ENCODE measurements at regions not wholly inside any gene's neighbourhood (a gene's known extent, or its start where the extent isn't known, plus 50 kb on each side); places are given as distances from the start of the nearest gene placed in this dataset.
"Not testable (repeated sequence)": the region's sequence is repeated elsewhere in the genome, so short reads cannot be mapped to it uniquely, and the experiment has no call there.

DNA sequence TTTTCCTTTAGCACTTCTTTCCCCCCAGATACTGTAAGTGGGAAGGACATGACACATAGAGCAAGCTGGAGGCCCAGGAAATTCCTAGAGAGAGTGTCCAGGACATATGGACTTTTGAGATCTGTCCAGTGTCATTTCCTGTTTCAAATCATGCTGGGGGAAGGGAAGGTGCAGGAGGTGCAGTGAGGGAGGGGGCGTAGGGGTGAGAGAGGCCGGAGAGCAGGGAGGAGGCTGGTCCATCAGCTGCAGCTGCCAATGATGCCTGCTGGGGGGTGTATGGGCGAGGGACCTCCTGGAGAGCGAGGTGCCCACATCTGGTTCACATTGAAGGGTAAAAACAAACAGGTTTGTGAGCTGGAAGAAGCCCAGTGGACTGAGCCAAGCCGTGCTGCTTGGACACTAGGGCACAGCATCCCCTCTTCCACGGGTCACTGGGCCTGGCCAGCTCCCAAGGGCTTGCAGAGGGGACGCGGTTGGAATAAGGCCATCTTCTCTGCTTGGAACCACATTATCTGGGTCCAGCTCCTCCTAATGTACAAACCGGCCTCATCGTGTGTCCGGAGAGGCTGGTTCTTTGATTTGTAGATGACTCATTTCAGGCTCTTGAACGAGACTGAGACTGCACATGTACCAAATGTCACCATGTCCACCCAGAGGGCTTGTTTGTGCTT, 70.4 kb upstream of the SMURF2 start:
- H3K9ac ChIP-seq (ENCODE audit: low read length in 5 of 5), result no peak overlapping the region
- peak overlapping the region in 1 of 5 donors; percentile 7 for H3K4me3 ChIP-seq (ENCODE audit: low read depth in 1 of 5, low read length in 5 of 5)
- H3K27me3 ChIP-seq (ENCODE audit: control insufficient read depth in 5 of 5, insufficient read depth in 4 of 5, low read length in 5 of 5), result no peaks in the 10 kb centered on the region
- no peaks in the 10 kb centered on the region for H3K36me3 ChIP-seq (ENCODE audit: control insufficient read depth in 5 of 5, insufficient read depth in 5 of 5, low read length in 5 of 5)
- H3K4me1 ChIP-seq (ENCODE audit: control insufficient read depth in 5 of 5, insufficient read depth in 5 of 5, low read length in 5 of 5), result peaks cover 4 to 18% (median 12%) of the 10 kb centered on the region in 5 donors
- H3K9me3 ChIP-seq (ENCODE audit: control insufficient read depth in 5 of 5, low read length in 5 of 5), result no peaks in the 10 kb centered on the region
- no peak overlapping the region for H3K27ac ChIP-seq (ENCODE audit: low read depth, low read length)

DNA sequence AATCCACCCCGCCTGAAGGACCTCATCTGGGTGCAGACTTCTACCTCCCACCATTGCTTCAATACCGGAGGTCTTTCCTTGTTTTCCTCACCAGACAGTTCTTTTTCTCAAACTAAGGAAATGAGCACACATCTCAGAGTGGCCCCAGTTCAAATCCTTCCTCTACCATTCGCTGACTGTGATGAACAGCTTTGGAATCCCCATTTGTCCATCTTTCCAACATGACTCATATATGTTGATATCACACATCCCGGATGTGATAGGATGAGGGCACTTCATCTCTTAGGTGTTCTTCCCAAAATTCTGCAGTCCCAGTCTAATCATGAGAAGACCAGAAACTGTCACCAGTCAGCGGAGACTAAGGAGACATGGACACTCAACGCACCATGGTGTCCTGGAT, 67.9 kb upstream of the SMURF2 start:
- H3K36me3 ChIP-seq (ENCODE audit: control insufficient read depth in 5 of 5, insufficient read depth in 5 of 5, low read length in 5 of 5); H3K27me3 ChIP-seq (ENCODE audit: control insufficient read depth in 5 of 5, insufficient read depth in 4 of 5, low read length in 5 of 5); H3K9ac ChIP-seq (ENCODE audit: low read length in 5 of 5); H3K27ac ChIP-seq (ENCODE audit: low read depth, low read length); H3K9me3 ChIP-seq (ENCODE audit: control insufficient read depth in 5 of 5, low read length in 5 of 5); H3K4me3 ChIP-seq (ENCODE audit: low read depth in 1 of 5, low read length in 5 of 5): not testable (repeated sequence)
- peaks cover 4 to 18% (median 12%) of the 10 kb centered on the region in 5 donors for H3K4me1 ChIP-seq (ENCODE audit: control insufficient read depth in 5 of 5, insufficient read depth in 5 of 5, low read length in 5 of 5)

DNA sequence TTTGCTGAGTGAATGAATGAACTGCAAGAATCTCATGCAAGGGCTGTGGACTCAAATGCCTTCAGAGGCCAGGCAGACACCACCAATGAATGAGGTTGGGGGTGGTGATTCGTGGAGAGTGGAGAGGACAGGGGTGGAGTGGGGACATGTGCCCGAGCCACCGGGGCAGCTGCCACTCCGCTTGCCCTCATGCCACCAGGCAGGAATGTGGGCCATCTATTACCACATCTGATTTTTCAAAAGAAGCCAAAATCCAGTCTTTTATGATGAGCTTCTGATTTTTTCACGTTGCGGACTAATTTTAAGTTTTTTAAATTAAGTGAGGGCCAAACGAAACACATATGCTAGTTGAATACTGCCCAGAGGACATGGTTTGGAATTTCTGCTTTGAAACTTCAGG, 67.1 kb upstream of the SMURF2 start:
- Histone ChIP-seq H3K36me3 (ENCODE audit: control insufficient read depth in 5 of 5, insufficient read depth in 5 of 5, low read length in 5 of 5) (no peaks in the 10 kb centered on the region), H3K4me3 (ENCODE audit: low read depth in 1 of 5, low read length in 5 of 5) (no peak overlapping the region), H3K9ac (ENCODE audit: low read length in 5 of 5) (no peak overlapping the region), H3K9me3 (ENCODE audit: control insufficient read depth in 5 of 5, low read length in 5 of 5) (no peaks in the 10 kb centered on the region), H3K4me1 (ENCODE audit: control insufficient read depth in 5 of 5, insufficient read depth in 5 of 5, low read length in 5 of 5) (peaks cover 4 to 19% (median 15%) of the 10 kb centered on the region in 5 donors), H3K27me3 (ENCODE audit: control insufficient read depth in 5 of 5, insufficient read depth in 4 of 5, low read length in 5 of 5) (no peaks in the 10 kb centered on the region), H3K27ac (ENCODE audit: low read depth, low read length) (no peak overlapping the region)

DNA sequence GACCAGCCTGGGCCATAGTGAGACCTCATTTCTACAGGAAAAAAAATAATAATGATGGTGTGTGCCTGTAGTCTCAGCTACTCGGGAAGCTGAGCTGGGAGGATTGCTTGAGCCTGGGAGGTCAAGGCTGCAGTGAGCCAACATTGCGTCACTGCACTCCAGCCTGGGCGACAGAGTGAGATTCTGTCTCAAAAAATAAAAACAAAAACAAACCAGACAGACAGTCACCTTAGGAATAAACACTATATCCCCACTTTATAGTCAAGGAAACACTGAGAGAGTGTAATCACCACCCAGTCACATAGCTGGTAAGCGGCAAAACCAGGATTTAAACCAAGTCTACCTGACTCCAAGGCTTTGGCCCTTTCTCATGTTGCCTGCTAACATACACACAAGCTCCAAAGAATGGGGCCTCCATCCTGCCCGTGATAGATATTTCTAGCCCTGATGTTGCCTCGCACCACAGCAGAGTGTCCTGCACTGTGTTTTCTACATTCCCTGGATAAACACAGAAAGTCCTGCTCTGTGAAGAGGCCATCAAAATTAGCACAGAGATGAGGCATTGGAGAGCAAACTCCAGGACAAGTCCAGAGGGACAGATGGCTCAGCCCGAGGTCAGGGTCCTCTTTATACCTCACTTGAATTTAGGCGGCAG, 66.1 kb upstream of the SMURF2 start:
- H3K27ac ChIP-seq (ENCODE audit: low read depth, low read length), result no peak overlapping the region

DNA sequence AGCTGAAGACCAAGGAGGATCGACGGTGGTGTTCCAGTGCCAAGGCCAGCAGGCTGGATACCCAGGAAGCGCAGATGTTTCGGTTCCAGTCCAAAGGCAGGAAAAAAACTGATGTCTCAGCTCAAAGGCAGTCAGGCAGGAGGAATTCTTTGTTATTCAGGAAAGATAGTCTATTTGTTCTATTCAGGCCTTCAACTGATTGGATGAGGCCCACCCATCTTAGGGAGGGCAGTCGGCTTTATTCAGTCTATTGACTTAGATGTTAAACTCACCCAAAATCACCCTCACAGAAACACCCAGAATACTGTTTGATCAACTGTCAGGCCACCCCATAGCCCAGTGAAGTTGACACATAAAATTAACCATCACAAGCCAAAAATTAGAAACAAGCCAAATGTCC, 63.9 kb upstream of the SMURF2 start:
- not testable (repeated sequence) for H3K27me3 ChIP-seq (ENCODE audit: control insufficient read depth in 5 of 5, insufficient read depth in 4 of 5, low read length in 5 of 5); H3K36me3 ChIP-seq (ENCODE audit: control insufficient read depth in 5 of 5, insufficient read depth in 5 of 5, low read length in 5 of 5); H3K9ac ChIP-seq (ENCODE audit: low read length in 5 of 5); H3K4me1 ChIP-seq (ENCODE audit: control insufficient read depth in 5 of 5, insufficient read depth in 5 of 5, low read length in 5 of 5); H3K27ac ChIP-seq (ENCODE audit: low read depth, low read length); H3K9me3 ChIP-seq (ENCODE audit: control insufficient read depth in 5 of 5, low read length in 5 of 5); H3K4me3 ChIP-seq (ENCODE audit: low read depth in 1 of 5, low read length in 5 of 5)

More for the DNA sequence above, 66.1 kb upstream of the SMURF2 start:
- no peak overlapping the region for H3K9ac ChIP-seq (ENCODE audit: low read length in 5 of 5)
- H3K27me3 ChIP-seq (ENCODE audit: control insufficient read depth in 5 of 5, insufficient read depth in 4 of 5, low read length in 5 of 5), result no peaks in the 10 kb centered on the region
- no peaks in the 10 kb centered on the region for H3K9me3 ChIP-seq (ENCODE audit: control insufficient read depth in 5 of 5, low read length in 5 of 5)
- H3K36me3 ChIP-seq (ENCODE audit: control insufficient read depth in 5 of 5, insufficient read depth in 5 of 5, low read length in 5 of 5), result no peaks in the 10 kb centered on the region
- H3K4me3 ChIP-seq (ENCODE audit: low read depth in 1 of 5, low read length in 5 of 5), result no peak overlapping the region
- peaks cover 4 to 19% (median 18%) of the 10 kb centered on the region in 5 donors for H3K4me1 ChIP-seq (ENCODE audit: control insufficient read depth in 5 of 5, insufficient read depth in 5 of 5, low read length in 5 of 5)

DNA sequence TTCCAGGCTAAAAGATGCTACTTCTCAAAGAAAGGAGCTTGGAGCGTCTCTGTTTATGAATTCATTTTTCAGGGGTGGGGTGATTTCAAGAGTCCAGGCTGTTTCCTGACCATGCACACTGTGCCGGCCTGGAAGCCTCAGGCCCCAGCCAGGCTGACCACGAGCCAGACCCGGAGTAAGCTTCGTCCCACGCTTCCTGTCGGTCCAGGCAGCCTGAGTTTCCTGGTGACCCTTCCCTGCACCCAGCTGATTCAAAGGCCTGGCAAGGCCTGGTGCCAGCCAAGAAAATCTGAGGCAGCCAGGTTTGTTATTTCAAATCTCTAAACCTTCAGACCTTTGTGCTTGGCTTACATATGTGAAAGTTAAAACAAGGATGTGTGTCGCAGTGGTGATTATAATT, 62.1 kb upstream of the SMURF2 start:
- H3K4me3 ChIP-seq (ENCODE audit: low read depth in 1 of 5, low read length in 5 of 5); H3K4me1 ChIP-seq (ENCODE audit: control insufficient read depth in 5 of 5, insufficient read depth in 5 of 5, low read length in 5 of 5); H3K9me3 ChIP-seq (ENCODE audit: control insufficient read depth in 5 of 5, low read length in 5 of 5); H3K27me3 ChIP-seq (ENCODE audit: control insufficient read depth in 5 of 5, insufficient read depth in 4 of 5, low read length in 5 of 5); H3K9ac ChIP-seq (ENCODE audit: low read length in 5 of 5); H3K36me3 ChIP-seq (ENCODE audit: control insufficient read depth in 5 of 5, insufficient read depth in 5 of 5, low read length in 5 of 5); H3K27ac ChIP-seq (ENCODE audit: low read depth, low read length): not testable (repeated sequence)

DNA sequence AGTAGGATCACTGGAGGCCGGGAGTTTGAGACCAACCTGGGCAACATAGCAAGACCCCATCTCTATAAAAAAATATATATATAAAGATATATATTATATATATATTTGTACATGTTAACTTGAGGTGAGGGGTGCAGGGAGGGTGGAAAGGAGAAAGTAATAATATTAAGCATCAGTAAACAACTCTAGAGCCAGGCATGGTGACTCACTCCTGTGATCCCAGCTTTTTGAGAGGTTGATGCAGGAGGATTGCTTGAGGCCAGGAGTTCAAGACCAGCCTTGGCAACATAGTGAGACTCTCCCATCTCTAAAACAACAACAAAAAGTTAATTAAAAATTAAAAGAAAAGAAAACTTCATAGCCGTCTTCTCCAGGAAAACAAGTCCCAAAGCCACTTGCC, 61.7 kb upstream of the SMURF2 start:
- Histone ChIP-seq H3K4me3 (ENCODE audit: low read depth in 1 of 5, low read length in 5 of 5) (no peak overlapping the region), H3K27me3 (ENCODE audit: control insufficient read depth in 5 of 5, insufficient read depth in 4 of 5, low read length in 5 of 5) (no peaks in the 10 kb centered on the region), H3K36me3 (ENCODE audit: control insufficient read depth in 5 of 5, insufficient read depth in 5 of 5, low read length in 5 of 5) (no peaks in the 10 kb centered on the region), H3K9me3 (ENCODE audit: control insufficient read depth in 5 of 5, low read length in 5 of 5) (no peaks in the 10 kb centered on the region), H3K9ac (ENCODE audit: low read length in 5 of 5) (no peak overlapping the region), H3K27ac (ENCODE audit: low read depth, low read length) (no peak overlapping the region), H3K4me1 (ENCODE audit: control insufficient read depth in 5 of 5, insufficient read depth in 5 of 5, low read length in 5 of 5) (peaks cover 0 to 9% (median 8%) of the 10 kb centered on the region in 5 donors)

DNA sequence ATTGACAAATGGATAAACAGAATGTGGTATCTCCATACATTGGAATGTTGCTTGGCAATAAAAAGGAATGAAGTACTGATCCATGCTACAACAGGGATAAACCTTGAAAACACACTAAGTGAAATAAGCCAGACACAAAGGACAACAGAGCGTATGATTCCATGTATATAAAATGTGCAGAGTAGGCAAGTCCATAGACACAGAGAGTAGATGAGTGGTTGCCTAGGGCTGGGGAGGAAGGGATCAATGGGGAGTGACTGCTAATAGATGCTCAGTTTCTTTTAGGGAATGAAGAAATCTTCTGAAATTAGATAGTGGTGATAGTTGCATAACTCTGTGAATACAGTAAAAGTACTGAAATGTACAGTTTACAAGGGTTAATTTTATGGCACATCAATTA, 59.4 kb upstream of the SMURF2 start:
- not testable (repeated sequence) for H3K4me3 ChIP-seq (ENCODE audit: low read depth in 1 of 5, low read length in 5 of 5); H3K36me3 ChIP-seq (ENCODE audit: control insufficient read depth in 5 of 5, insufficient read depth in 5 of 5, low read length in 5 of 5); H3K9me3 ChIP-seq (ENCODE audit: control insufficient read depth in 5 of 5, low read length in 5 of 5); H3K27me3 ChIP-seq (ENCODE audit: control insufficient read depth in 5 of 5, insufficient read depth in 4 of 5, low read length in 5 of 5); H3K4me1 ChIP-seq (ENCODE audit: control insufficient read depth in 5 of 5, insufficient read depth in 5 of 5, low read length in 5 of 5); H3K9ac ChIP-seq (ENCODE audit: low read length in 5 of 5); H3K27ac ChIP-seq (ENCODE audit: low read depth, low read length)

DNA sequence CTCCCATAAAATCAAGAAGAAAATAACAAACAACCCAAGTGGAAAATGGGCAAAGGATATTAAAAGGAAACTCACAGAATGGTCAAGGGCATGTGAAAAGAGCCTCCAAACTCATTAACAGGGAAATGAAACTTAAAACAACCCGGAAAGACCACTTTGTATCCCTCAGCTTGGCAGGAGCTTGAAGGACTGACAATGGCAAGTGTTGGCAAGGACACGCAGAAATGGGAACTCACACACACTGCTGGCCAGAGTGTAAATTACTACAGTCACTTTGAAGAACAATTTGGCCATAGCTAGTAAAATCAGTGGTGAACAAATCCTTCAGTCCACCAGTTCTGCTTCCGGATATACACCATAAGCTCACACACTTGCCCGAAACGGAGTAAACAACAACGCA, 58.1 kb upstream of the SMURF2 start:
- not testable (repeated sequence) for H3K4me3 ChIP-seq (ENCODE audit: low read depth in 1 of 5, low read length in 5 of 5); H3K9ac ChIP-seq (ENCODE audit: low read length in 5 of 5); H3K27ac ChIP-seq (ENCODE audit: low read depth, low read length); H3K27me3 ChIP-seq (ENCODE audit: control insufficient read depth in 5 of 5, insufficient read depth in 4 of 5, low read length in 5 of 5); H3K9me3 ChIP-seq (ENCODE audit: control insufficient read depth in 5 of 5, low read length in 5 of 5); H3K4me1 ChIP-seq (ENCODE audit: control insufficient read depth in 5 of 5, insufficient read depth in 5 of 5, low read length in 5 of 5); H3K36me3 ChIP-seq (ENCODE audit: control insufficient read depth in 5 of 5, insufficient read depth in 5 of 5, low read length in 5 of 5)

DNA sequence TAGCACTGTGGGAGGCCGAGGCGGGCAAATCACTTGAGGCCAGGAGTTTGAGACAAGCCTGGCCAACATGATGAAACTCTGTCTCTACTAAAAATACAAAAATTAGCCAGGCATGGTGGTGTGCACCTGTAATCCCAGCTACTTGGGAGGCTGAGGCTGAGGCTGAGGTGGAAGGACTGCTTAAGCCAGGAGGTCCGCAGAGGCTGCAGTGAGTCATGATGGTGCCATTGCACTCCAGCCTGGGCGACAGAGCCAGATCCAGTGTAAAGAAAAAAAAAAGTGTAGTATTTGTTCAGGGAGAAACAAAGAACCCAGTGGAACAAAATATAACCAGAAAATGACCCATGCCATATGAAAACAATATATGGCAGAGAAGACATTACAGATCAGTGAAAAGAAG, 57.4 kb upstream of the SMURF2 start:
- not testable (repeated sequence) for H3K27ac ChIP-seq (ENCODE audit: low read depth, low read length)

More for the DNA sequence above, 57.4 kb upstream of the SMURF2 start:
- not testable (repeated sequence) for H3K27me3 ChIP-seq (ENCODE audit: control insufficient read depth in 5 of 5, insufficient read depth in 4 of 5, low read length in 5 of 5); H3K4me3 ChIP-seq (ENCODE audit: low read depth in 1 of 5, low read length in 5 of 5); H3K9ac ChIP-seq (ENCODE audit: low read length in 5 of 5); H3K4me1 ChIP-seq (ENCODE audit: control insufficient read depth in 5 of 5, insufficient read depth in 5 of 5, low read length in 5 of 5); H3K9me3 ChIP-seq (ENCODE audit: control insufficient read depth in 5 of 5, low read length in 5 of 5); H3K36me3 ChIP-seq (ENCODE audit: control insufficient read depth in 5 of 5, insufficient read depth in 5 of 5, low read length in 5 of 5)
